GM13976 (cell line): ENCODE measurements at regions not wholly inside any gene's neighbourhood (a gene's known extent, or its start where the extent isn't known, plus 50 kb on each side); places are given as distances from the start of the nearest gene placed in this dataset.

Experiments
- DNase-seq: peaks from one replicate; pipeline ENCODE4 v3.0.0; 2012; ENCODE audit warnings: low spot score
- in situ Hi-C: fragments of 300-500 bp; cut with MboI; formaldehyde crosslinking; loops from one replicate; pipeline ENCODE4 v1.12.0; 2022; ENCODE audit warnings: low sequenced_read_pairs, mixed read lengths, inconsistent platforms; ENCODE audit not compliant: unreplicated experiment
- TF ChIP-seq, protein P1 (sequence below): IDR thresholded peaks from 2 replicates; pipeline ENCODE4 v1.5.1; 2012; ENCODE audit warnings: borderline replicate concordance, mild to moderate bottlenecking; ENCODE audit not compliant: insufficient read depth; ENCODE audit errors: extremely low read depth, missing control alignments, control extremely low read depth

DNA sequence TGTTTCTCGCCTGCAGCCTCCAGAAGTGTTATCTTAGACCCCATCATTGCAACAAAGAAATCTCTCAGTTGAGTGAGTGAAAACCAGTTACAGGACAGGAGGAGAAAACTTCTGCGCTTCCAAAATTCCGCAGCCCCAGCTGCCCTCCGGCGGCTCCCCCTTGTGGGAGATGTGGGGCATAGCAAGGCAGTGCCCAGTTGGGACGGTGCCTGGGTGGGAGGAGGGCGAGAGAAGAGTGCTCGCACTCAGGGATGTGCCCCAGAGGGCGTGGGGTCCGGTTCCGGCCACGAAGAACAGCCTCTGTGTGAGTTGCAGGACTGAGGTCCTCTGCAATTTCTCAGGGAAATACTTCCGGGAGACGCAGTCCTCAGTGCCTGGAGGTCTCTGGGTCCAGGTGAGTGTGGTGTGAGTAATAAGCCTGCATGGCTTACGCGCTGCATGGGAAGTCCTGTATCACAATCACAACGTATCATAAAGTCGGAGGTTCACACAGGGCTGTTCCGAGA lies 87.0 kb upstream of the BLID start:
- in situ Hi-C loops = loop anchor here (10.0 kb wide), 1 partner anchor 548 kb away; no protein-coding TSS in a partner anchor

DNA sequence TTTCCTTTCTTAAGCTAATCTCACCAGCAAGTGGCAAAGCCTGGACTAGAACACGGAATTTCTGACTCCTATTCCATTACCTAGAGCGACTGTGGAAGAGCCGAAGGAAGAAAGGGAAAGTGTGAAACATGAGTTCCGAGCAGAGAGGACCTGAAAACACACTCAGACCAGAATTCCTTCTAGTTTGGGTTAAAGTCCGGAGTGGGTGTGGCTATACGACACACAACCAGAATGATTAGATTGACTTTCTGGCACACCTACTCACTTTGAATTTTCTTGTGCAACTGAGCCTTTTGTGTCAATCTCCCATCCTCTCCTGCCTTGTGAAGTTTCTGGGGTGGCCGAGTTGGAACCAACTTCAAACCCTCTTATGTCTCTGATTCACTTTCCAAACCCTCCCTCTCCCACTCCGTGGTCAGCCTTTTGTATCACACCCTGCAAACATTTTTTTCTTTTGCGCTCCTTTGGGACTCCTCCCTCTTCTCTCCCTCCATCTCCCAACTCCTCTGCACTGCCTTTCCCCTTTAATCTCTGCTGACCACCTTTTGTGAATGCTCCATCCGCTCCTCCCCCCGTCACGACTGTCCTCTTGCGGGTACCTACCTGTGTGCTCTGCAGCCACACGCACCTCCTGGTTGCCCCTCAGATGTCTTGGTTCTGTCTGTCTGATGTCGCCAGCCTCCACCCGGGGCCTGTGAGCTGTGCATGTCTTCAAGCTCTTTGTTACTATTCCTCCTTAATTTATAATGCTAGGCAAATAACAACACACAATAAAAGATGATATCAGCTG lies 86.3 kb upstream of the BLID start:
- in situ Hi-C loops = loop anchor here (10.0 kb wide), 1 partner anchor 548 kb away; no protein-coding TSS in a partner anchor
- TF ChIP-seq, protein P1, sequence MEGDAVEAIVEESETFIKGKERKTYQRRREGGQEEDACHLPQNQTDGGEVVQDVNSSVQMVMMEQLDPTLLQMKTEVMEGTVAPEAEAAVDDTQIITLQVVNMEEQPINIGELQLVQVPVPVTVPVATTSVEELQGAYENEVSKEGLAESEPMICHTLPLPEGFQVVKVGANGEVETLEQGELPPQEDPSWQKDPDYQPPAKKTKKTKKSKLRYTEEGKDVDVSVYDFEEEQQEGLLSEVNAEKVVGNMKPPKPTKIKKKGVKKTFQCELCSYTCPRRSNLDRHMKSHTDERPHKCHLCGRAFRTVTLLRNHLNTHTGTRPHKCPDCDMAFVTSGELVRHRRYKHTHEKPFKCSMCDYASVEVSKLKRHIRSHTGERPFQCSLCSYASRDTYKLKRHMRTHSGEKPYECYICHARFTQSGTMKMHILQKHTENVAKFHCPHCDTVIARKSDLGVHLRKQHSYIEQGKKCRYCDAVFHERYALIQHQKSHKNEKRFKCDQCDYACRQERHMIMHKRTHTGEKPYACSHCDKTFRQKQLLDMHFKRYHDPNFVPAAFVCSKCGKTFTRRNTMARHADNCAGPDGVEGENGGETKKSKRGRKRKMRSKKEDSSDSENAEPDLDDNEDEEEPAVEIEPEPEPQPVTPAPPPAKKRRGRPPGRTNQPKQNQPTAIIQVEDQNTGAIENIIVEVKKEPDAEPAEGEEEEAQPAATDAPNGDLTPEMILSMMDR = no peak
- DNase-seq = no peak

More for the DNA sequence above, 87.0 kb upstream of the BLID start:
- TF ChIP-seq, protein P1 = peak; percentile 85
- DNase-seq = peak; percentile 74

DNA sequence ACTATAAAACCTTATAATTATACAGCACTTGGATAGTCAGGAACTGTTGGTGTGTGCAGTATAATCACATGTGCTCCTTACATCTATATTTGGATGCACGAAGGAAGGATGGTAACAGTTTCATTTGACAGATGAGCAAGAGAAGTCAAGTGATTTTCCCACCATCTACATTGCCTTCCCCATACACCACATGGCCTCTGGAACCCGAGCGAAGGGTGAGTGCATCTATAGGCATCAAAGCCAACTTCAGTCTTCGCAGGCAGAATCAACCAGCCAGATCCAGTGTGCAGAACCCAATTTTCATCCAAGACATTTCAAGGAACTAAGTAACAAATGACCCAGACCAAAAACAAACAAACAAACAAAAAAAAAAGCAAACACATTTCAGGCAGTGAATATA lies 85.1 kb upstream of the BLID start:
- TF ChIP-seq, protein P1 = no peak
- no peak for DNase-seq
- in situ Hi-C loops = loop anchor here (10.0 kb wide), 1 partner anchor 546 kb away; no protein-coding TSS in a partner anchor

DNA sequence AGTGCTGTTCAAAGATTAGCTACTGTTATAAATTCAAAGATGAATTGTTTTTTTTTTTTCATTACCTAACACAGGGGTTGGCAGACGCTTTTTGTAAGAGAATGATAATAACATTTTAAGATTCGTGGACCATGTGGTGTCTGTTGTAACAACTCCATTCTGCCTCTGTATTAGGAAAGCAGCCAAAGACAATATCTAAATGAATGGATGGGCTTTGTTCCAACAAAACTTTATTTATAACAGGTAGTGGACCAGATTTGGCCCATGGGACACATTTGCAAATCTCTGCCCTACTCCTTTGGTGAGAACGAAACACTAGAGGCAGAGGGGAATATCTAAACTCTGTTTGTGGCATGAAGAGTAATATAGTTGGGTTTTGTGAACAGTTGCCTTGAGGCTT lies 83.6 kb upstream of the BLID start:
- TF ChIP-seq, protein P1 = no peak
- in situ Hi-C loops = loop anchor here (10.0 kb wide), 1 partner anchor 545 kb away; no protein-coding TSS in a partner anchor
- no peak for DNase-seq

DNA sequence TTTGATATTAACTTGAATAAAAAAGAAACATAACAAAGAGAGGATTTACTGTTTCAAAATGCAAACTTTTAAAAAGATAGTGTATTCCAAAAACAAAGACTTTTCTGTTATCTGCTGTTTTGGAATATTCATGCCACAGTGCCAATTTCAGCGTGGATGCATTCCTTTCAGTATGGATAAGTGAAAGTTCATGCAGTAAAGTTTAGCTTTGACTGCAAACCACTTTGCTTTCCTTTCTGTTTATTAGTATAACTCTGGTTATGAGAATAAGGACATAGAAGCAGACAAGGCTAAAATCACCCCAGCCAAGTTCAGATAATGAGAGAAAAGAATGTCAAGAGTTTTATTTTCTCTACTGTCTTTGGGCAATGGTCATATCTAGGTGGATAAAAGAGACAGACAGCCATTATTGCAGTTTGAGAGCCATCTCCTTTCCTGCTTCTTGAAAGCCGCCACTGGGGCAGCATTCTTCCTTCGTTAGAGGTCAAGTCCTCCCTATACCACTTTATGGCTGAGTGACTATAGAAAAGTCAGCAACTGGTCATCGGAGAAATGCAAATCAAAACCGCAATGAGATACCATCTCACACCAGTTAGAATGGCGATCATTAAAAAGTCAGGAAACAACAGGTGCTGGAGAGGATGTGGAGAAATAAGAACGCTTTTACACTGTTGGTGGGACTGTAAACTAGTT lies 82.4 kb upstream of the BLID start:
- in situ Hi-C loops = no loop called here
- TF ChIP-seq, protein P1 = no peak
- DNase-seq = no peak

DNA sequence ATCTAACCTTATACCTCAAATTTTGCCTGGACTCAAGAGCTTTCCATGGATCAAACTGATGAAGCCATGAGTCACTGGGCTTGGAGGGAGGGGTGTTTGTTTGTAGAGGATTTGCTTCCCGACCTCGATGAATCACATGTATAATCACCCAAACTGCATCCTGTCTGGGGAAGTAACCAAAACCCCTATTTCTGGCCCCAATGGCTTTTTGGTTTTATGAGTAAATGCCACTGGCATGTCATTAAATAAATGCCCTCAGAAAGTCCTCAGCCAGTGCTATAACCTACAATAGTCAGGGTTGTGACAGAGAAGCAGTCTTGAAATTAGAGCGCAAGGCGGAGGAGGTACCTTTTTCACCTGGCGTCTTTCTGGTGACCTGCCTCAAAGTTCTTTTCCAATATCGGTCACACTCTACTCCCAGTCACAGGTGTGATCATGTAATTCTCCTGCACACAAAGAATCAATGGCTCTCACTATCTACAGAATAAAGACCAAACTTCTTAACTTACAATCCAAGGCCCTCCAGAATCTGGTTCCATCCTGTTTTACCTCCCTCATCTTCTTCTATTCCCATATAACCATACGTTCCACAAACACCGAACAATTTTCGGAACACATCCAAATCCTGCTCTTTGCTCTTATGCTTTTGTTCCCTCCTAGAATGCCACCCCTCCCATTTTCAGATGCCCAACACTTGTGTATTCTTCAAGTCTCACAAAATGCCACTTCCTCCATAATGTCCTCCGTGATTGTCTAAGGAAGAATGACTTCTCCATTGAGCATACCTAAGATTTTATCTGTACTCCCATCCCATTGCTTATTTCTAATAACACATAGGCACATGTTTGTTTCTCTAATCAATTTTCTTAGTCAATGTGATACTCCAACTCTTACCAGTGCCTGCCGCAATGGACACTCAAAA lies 81.3 kb upstream of the BLID start:
- in situ Hi-C loops = no loop called here
- no peak for DNase-seq
- TF ChIP-seq, protein P1 = no peak
